ENCODE measurements at regions not wholly inside any gene's neighbourhood (a gene's known extent, or its start where the extent isn't known, plus 50 kb on each side); places are given as distances from the start of the nearest gene placed in this dataset.

DNA sequence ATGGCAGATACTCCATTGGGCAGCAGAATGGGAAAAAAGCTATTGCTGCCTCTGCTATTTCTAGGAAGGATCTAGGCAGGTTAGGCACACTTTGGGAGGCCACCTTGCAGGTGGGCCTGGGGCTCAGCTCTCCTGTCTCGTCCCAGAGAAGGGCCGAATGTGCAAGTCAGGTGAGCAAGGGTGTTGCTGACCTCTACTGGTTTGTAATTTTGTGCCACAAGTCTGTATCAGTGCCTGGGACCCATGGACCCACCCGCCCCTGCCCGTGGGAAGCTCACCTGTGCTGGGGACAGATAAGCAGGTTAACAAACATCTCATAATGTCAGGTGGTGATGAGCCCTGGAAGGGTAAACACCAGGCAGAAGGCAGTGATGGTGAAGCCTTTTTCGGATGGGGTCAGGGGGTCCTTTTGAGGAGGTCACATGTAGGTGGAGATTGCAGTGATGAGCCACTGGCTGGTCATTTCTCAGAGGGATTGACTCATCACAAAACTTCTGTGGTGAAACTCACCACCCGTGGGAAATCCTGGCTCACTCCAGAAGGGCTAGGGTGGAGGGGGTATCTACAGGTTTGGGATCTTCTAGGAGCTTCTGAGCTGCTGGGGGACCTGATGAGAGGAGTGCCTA, 161.3 kb downstream of the KLF13 start:
- H3K36me3 ChIP-seq (ENCODE audit: control insufficient read depth, insufficient read depth, low read length), result no peaks in the 10 kb centered on the region
- H3K4me1 ChIP-seq (ENCODE audit: control insufficient read depth, insufficient read depth, low read length), result peaks cover 29% of the 10 kb centered on the region
- no peak overlapping the region for H3K4me3 ChIP-seq (ENCODE audit: low read length)
- no peaks in the 10 kb centered on the region for H3K9me3 ChIP-seq (ENCODE audit: control insufficient read depth, low read length)
- H3K27me3 ChIP-seq (ENCODE audit: control insufficient read depth, insufficient read depth, low read length), result peaks cover 15% of the 10 kb centered on the region
- no peak overlapping the region for H3K9ac ChIP-seq (ENCODE audit: low read length)

DNA sequence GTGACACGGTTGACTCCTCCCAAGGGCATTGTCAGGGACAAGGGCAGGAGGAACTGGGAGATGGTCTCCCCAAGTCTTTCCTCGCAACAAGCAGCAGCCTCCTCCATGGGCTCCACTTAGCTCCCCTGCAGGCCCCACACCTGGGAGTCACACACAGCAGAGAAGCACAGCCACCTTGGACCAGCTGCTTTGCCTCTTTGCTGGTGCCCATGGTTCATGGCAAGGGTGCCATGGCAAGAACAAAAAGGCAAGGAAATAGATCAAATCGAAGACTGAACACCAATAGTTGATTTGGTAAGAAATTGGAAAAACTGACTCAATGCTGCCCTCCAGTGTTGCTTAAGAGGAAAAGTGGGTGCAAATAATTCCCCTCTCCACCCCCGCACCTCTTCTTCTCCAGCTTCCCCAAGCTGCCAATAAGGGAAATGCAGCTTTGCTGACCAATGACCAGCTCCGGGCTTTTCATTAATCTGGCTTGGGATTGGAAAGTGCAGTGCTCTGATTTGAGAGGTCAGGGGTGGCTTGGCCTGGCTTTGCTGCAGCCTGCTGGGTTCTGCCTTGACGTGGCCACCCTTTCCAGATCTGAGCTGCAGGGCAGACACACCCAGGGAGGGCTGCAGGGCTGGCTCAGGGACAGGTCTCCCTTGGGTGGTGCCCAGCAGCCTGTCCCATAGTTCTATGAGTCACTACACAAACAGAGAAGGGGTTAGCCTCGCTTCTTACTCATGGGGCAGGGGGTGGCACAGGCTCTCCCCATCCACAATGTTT, 162.0 kb downstream of the KLF13 start:
- H3K27me3 ChIP-seq (ENCODE audit: control insufficient read depth, insufficient read depth, low read length), result peaks cover 14% of the 10 kb centered on the region
- H3K9ac ChIP-seq (ENCODE audit: low read length), result no peak overlapping the region
- no peaks in the 10 kb centered on the region for H3K36me3 ChIP-seq (ENCODE audit: control insufficient read depth, insufficient read depth, low read length)
- peaks cover 29% of the 10 kb centered on the region for H3K4me1 ChIP-seq (ENCODE audit: control insufficient read depth, insufficient read depth, low read length)
- H3K4me3 ChIP-seq (ENCODE audit: low read length), result no peak overlapping the region
- H3K9me3 ChIP-seq (ENCODE audit: control insufficient read depth, low read length), result no peaks in the 10 kb centered on the region

DNA sequence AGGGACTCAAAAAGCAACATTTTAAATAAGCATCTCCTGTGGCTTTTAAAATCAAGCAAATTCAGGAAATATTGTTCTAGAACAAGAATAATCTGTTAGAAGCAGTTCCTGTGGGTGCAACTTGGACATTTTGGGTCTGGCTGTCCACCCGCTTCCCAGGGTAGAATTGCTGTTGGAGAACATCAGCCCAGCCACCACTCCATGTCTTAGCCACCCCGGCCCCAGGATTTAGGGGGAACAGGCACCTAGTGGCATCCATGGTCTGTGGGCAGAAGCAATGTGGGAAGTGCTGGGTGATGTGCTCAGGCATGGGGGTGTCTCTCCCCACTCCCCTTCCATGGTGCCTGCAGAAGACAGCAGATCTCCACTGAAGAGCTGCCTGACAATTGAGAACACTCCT, 162.6 kb downstream of the KLF13 start:
- Histone ChIP-seq H3K4me1 (ENCODE audit: control insufficient read depth, insufficient read depth, low read length) (peaks cover 29% of the 10 kb centered on the region), H3K4me3 (ENCODE audit: low read length) (no peak overlapping the region), H3K9ac (ENCODE audit: low read length) (no peak overlapping the region), H3K36me3 (ENCODE audit: control insufficient read depth, insufficient read depth, low read length) (no peaks in the 10 kb centered on the region), H3K27me3 (ENCODE audit: control insufficient read depth, insufficient read depth, low read length) (peaks cover 10% of the 10 kb centered on the region), H3K9me3 (ENCODE audit: control insufficient read depth, low read length) (no peaks in the 10 kb centered on the region)

DNA sequence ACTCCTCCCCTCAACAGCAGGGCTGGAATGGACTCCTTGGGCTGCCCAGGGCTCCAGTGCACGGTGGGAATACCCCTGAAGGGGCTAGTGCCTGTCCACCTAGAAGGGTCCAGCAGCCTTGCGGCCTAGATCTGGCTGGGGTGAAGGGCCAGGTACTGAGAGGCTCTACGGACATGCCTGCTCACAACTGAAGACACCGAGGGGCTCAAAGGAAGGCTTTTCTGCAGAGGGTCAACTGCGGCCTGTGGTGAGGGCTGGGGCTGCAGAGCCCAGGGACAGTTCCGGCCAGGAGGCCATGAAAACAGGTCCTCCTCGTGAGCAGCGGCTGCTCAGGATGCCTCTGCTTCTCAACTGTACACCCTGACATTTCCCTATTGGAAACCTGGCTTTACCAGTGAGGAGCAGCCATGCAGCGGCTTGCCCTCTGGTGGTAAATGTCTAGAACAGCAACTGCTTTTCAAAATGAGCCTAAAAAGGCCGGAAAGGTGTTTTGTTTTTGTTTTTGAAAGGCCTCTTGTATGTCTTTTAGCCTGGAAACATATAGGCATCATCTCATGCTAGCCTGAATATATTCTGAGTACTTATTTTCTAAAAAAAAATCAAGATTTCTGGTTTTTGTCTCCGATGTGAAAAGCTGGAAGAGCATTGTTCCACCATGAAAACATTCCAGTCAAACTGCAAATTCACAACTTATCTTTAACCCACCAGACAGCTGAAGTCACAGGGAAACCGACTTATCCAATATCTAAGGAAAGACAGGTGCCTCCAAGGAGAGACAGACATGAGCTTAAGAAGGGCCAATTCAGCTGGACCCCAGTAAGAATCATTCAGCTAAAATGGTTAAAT, 163.4 kb downstream of the KLF13 start:
- no peaks in the 10 kb centered on the region for H3K9me3 ChIP-seq (ENCODE audit: control insufficient read depth, low read length)
- H3K36me3 ChIP-seq (ENCODE audit: control insufficient read depth, insufficient read depth, low read length), result no peaks in the 10 kb centered on the region
- H3K27me3 ChIP-seq (ENCODE audit: control insufficient read depth, insufficient read depth, low read length), result peaks cover 3% of the 10 kb centered on the region
- peaks cover 29% of the 10 kb centered on the region for H3K4me1 ChIP-seq (ENCODE audit: control insufficient read depth, insufficient read depth, low read length)
- no peak overlapping the region for H3K9ac ChIP-seq (ENCODE audit: low read length)
- H3K4me3 ChIP-seq (ENCODE audit: low read length), result no peak overlapping the region

DNA sequence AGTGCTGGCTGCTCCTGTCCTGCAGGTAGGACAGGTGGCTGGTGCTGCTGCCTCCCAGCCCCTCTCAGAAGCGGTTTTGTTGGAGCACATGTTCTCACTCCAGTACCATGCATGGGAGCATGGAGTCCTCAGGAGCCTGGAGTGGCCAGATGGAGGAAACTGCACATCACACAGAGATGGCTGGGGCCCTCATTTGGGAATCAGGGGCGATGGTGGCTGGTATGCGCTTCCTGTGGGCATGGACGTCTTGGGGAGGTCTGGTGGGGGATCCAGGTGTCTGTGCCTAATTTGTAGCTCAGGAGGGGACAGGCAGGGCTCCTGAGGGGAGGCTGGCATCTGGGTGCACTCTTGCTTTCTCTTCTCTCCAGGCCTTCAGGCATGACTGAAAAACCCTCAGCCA, 168.2 kb downstream of the KLF13 start:
- Histone ChIP-seq H3K4me3 (ENCODE audit: low read length) (no peak overlapping the region), H3K9me3 (ENCODE audit: control insufficient read depth, low read length) (no peaks in the 10 kb centered on the region), H3K9ac (ENCODE audit: low read length) (no peak overlapping the region), H3K4me1 (ENCODE audit: control insufficient read depth, insufficient read depth, low read length) (peaks cover 3% of the 10 kb centered on the region), H3K36me3 (ENCODE audit: control insufficient read depth, insufficient read depth, low read length) (no peaks in the 10 kb centered on the region), H3K27me3 (ENCODE audit: control insufficient read depth, insufficient read depth, low read length) (no peaks in the 10 kb centered on the region)

DNA sequence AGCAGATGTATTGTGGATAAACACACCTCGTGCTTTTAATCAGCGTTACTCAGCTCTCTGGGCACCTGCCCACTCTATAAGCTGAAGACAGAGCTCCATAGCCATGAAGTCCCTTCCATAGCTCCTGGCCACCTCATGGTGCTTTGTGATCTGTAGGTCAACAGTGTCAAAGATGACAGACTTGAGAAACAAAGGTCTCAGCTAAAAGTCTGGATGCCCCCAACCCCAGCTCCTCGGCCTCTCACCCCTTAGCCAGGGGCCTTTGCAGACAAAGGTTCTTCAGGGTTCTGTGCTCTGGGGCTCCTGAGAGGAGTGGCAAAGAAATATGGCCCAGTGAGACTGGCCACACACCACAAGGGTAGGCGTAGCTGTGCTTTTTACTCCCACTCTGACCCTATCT, 168.6 kb downstream of the KLF13 start:
- Histone ChIP-seq H3K9ac (ENCODE audit: low read length) (no peak overlapping the region), H3K4me1 (ENCODE audit: control insufficient read depth, insufficient read depth, low read length) (no peaks in the 10 kb centered on the region), H3K36me3 (ENCODE audit: control insufficient read depth, insufficient read depth, low read length) (no peaks in the 10 kb centered on the region), H3K9me3 (ENCODE audit: control insufficient read depth, low read length) (no peaks in the 10 kb centered on the region), H3K4me3 (ENCODE audit: low read length) (no peak overlapping the region), H3K27me3 (ENCODE audit: control insufficient read depth, insufficient read depth, low read length) (no peaks in the 10 kb centered on the region)

DNA sequence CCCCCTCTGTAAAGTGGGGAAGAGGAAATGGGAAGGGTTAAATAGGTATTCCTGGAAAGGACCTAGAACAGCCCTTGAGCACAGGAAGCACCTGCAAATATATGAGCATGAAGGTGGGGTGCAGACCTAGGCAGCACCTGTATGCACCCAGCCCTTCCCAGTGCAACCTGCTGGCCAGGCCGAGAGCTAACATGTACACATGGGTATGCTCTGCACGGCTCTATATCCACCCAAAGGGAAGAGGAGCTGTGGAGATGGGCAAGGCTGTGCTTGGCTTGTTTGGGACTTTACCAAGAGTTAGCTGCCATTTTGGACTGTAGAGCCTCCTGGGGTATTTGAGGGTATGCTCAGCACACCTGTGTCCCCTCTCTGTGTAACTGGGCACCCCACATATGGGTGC, 171.2 kb downstream of the KLF13 start:
- Histone ChIP-seq H3K27me3 (ENCODE audit: control insufficient read depth, insufficient read depth, low read length) (no peaks in the 10 kb centered on the region), H3K9me3 (ENCODE audit: control insufficient read depth, low read length) (no peaks in the 10 kb centered on the region), H3K4me3 (ENCODE audit: low read length) (no peak overlapping the region), H3K36me3 (ENCODE audit: control insufficient read depth, insufficient read depth, low read length) (no peaks in the 10 kb centered on the region), H3K9ac (ENCODE audit: low read length) (no peak overlapping the region), H3K4me1 (ENCODE audit: control insufficient read depth, insufficient read depth, low read length) (no peaks in the 10 kb centered on the region)

DNA sequence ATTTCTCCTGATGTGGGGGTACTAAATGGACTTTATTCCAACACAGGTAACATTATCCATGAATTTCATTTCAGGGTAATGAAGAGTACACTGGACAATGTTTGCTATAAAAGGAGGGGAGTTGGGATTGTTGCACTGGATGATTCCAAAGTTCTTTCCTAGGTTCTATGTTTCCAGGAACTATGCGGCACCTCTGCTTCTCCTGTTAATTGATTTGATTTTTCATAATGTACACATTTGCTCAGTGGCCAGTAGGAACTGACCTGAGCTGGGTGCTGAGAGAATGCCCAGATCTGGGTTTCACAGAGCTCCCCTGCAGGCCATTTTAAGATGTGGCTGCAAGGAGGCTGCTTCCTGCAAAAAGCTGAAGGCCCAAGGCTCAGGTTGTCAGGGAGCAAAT, 171.7 kb downstream of the KLF13 start:
- H3K9ac ChIP-seq (ENCODE audit: low read length), result no peak overlapping the region
- no peaks in the 10 kb centered on the region for H3K9me3 ChIP-seq (ENCODE audit: control insufficient read depth, low read length)
- H3K4me1 ChIP-seq (ENCODE audit: control insufficient read depth, insufficient read depth, low read length), result no peaks in the 10 kb centered on the region
- no peaks in the 10 kb centered on the region for H3K36me3 ChIP-seq (ENCODE audit: control insufficient read depth, insufficient read depth, low read length)
- no peaks in the 10 kb centered on the region for H3K27me3 ChIP-seq (ENCODE audit: control insufficient read depth, insufficient read depth, low read length)
- H3K4me3 ChIP-seq (ENCODE audit: low read length), result no peak overlapping the region

DNA sequence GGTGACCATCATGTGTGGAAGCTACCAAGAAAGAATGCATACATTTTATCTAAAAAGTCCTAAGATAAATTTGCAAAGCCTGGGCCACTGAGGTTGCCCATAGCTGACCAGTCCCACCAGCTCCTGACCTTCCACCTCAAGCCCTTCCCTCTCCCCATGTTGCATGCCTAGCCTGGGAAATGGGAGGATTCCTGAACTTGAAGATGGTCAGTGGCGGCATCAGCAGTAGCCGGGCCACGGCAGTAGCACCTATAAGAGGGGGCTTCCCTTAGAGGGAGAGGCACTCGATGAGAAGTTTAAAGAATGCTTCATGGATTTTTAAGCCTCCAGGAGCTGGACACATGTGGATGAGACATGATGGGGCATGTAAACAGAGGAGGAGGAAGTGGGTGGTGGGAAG, 172.1 kb downstream of the KLF13 start:
- Histone ChIP-seq H3K4me3 (ENCODE audit: low read length) (no peak overlapping the region), H3K27me3 (ENCODE audit: control insufficient read depth, insufficient read depth, low read length) (no peaks in the 10 kb centered on the region), H3K9me3 (ENCODE audit: control insufficient read depth, low read length) (no peaks in the 10 kb centered on the region), H3K36me3 (ENCODE audit: control insufficient read depth, insufficient read depth, low read length) (no peaks in the 10 kb centered on the region), H3K4me1 (ENCODE audit: control insufficient read depth, insufficient read depth, low read length) (no peaks in the 10 kb centered on the region), H3K9ac (ENCODE audit: low read length) (no peak overlapping the region)

DNA sequence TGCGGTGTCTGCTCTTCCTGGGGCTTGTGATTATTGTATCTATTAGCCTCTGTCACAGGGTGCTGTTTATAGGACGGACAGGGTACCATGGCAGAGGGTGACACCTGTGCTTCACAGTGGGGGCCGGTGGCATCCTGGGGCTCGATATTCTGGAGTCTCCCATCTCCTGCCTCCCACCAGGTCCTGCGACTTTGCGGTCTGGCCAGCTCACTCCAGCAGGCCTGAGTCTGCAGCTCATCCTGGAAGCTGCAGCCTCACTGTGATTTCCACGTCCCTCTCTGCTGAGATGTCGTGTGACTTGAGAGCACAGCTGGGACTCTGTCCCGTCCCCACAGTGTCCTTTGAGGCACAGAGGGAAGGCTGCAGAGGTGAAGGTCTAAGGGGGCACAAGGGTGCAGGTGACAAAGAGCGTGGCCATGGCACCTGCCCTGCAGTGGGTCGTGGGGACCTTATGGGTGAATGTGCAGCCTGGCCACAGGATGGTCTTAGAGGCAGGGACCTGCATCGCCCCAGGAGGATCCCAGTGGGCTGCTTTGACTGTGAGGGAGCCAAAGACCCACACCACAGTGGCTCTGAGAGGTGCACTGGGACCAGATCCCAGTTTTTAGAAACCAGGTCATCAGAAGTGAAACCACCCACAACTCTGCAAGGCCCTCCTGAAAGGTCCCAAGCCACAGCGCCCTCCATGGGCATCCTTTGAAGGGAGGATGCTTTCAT, 172.8 kb downstream of the KLF13 start:
- no peaks in the 10 kb centered on the region for H3K36me3 ChIP-seq (ENCODE audit: control insufficient read depth, insufficient read depth, low read length)
- H3K9me3 ChIP-seq (ENCODE audit: control insufficient read depth, low read length), result no peaks in the 10 kb centered on the region
- H3K4me3 ChIP-seq (ENCODE audit: low read length), result no peak overlapping the region
- H3K4me1 ChIP-seq (ENCODE audit: control insufficient read depth, insufficient read depth, low read length), result no peaks in the 10 kb centered on the region
- H3K9ac ChIP-seq (ENCODE audit: low read length), result no peak overlapping the region
- no peaks in the 10 kb centered on the region for H3K27me3 ChIP-seq (ENCODE audit: control insufficient read depth, insufficient read depth, low read length)

DNA sequence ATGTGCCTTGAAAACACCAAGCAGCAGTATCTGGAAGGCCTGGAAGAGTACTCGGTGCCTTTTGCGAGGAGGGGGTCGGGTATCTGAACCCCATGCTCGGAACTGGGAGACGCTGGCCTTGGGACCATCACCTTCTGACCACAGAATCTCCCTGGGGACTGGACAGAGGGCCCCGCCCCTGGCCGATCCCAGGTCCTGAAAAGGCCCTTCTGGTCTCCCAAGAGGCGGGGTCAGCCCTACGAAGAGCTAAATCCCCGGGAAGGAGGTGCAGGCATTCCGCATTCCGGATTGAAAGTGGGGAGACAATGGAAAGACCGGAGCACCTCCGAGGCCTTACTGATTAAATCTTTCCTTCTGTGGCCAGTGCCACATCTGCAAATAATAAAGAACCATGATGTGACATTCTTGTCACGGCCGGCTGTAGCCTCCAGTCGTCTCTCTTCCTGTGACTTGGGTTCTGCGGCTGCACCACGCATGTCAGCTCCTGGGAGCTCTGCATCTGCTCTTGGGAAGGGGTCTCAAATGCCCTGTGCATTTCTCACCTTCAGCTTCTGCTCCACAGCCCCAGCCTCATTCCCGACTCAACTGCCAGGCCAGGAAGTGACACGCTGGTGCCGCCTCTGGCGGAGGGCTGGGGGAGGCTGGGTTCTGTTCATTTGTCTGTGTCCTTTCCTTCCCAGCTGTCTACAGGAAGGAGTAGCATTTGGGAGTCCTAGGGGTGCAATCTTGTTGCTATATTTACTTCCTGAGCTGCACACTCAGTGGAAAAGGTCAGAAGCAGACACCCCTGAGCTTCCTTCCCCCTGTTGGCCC, 173.5 kb downstream of the KLF13 start:
- H3K9ac ChIP-seq (ENCODE audit: low read length), result no peak overlapping the region
- H3K36me3 ChIP-seq (ENCODE audit: control insufficient read depth, insufficient read depth, low read length), result no peaks in the 10 kb centered on the region
- no peak overlapping the region for H3K4me3 ChIP-seq (ENCODE audit: low read length)
- no peaks in the 10 kb centered on the region for H3K27me3 ChIP-seq (ENCODE audit: control insufficient read depth, insufficient read depth, low read length)
- no peaks in the 10 kb centered on the region for H3K4me1 ChIP-seq (ENCODE audit: control insufficient read depth, insufficient read depth, low read length)
- no peaks in the 10 kb centered on the region for H3K9me3 ChIP-seq (ENCODE audit: control insufficient read depth, low read length)

Data from mucosa of stomach (tissue), 1 donor.